COLO668 (cell line): ENCODE measurements at regions not wholly inside any gene's neighbourhood (a gene's known extent, or its start where the extent isn't known, plus 50 kb on each side); places are given as distances from the start of the nearest gene placed in this dataset.
A peak's percentile ranks its signal among the peaks of the same experiment; 100 is the strongest.

Experiments used
- DNase-seq: peaks from one replicate; lab custom pipeline; 2025; ENCODE audit not compliant: unreplicated experiment; lab: John Stamatoyannopoulos, UW

DNA sequence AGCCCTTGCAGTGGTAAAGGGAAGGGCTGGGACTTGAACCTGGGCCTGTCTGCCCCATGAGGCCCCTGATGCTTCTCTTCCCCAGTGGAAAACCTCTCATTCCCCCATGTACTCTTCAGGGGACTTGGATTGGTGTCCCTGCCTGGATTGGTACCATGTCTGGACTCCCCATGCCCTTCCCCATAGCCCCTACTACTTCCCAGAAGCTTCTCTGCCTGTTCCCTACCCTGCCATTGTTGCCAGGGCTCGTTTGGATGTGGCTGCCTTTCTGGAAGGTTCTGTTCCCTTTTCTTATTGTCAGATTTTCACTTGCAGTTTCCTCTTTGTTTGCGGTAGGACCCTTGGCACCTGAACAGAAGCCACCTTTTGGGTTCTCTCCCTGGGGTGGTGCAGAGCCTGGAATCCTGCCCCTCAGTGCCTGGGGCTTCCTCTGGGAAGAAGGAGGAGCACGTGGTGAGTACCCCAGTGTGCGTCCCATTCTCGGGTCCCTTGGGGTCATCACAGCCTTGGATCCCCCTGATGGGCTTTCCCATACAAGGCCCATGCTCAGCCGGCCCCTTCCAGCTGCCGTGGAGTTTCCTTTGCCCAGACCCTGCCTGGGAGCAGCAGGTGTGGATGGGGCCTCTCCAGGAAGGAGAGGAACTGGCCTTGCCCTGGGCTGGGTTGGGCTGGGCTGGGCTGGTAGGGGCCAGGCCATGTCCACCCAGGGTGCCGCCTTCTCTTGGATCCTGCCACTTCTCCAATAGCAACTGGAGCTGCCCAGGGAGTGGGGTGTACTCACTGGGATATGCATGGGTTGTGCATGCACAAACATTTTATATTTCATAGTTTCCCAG is 281.1 kb downstream of the PTPRU start:
- no peak for DNase-seq

DNA sequence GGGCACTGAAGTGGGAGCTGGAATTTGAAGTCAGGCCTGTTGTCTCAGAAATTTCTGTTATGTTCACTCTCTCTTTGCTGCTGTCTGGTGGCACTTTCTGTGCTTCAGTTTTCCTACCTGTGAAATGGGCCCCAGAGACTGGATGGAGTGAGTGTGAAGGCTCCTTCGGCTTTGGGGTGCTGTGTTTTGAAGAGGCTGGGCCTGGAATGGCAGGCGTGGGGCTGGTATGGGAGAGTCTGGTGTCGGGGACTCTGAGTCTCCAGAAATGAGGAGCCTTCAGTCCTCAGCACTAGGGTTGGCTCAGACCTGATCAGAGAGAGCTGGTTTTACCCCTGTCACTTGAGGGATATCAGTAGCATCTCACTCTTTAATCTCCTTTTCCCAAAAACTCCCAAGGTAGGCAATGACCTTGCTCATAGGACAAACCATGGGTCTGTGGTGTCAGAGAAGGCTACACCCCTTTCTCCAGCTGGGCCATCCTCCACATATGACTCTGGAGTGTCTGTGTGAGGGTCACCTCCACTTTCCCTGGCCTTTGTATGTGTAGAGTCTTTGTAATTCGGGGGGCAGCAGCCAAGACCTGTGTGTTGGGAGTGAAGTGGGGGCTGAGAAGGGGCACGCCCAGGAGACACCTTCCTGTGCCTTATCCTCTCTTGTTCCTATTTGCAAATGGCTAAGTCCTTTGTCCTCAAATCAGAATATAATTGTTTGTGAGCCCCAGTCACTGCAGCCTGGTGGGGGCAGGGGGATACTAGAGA is 279.9 kb downstream of the PTPRU start:
- DNase-seq, result no peak

- no peak for DNase-seq
These were observed 279.0 kb downstream of the PTPRU start for GRCh38 chr1:29515170-29515955.

DNA sequence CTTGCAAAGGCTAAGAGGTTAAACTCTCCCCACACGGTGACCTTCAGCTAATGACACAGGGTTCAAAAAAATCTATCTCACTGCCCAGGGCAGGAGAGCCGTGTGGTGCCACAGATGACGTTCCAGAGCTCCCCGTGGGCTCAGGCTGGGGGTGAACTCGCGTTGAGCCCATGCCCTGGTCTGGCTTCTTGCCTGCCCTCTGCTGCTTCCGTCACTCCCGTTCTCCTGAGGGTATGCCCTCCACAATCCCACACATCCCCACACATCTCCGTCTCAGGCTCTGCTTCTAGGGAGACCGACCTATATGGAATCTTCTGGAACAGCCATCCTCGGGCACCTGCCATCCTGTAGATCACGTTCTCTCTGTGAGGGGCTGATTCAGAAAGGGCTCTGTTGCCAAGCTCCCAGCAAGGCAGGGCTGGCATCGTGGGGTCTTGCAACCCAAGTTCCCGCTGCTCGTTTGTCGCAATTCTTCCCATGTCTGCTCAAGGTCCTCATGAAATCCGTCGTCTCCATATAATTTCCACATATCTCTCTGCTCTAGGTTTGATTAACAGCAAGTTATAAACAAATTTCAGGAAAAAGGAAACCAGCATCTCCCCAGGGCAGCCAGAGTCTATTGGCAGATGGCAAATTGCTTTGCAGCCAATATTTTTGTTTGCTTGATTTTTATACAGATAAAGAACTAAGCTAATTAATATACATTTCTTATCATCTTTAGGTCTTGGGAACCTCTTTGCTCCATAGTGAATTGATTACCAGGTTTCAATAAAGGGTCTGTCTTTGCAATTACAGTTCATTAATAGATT is 278.2 kb downstream of the PTPRU start:
- DNase-seq, result no peak

GRCh38 chr1:29513357-29513756 is 277.0 kb downstream of the PTPRU start:
- peak; percentile 66 for DNase-seq

DNA sequence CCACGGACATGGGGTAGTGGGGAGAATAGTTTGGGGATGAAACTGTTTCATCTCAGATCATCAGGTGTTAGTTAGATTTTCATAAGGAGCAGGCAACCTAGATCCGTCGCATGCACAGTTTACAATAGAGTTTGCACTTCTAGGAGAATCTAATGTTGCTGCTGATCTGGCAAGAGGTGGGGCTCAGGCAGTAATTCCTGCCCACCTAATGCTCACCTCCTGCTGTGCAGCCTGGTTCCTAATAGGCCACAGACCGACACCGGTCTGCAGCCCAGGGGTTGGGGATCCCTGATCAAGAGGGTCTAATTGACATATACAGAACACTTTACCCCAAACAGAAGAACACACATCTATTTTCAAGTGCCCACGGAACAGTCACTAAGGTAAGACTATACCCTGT is 275.1 kb downstream of the PTPRU start:
- DNase-seq, result no peak

GRCh38 chr1:29508458-29509107 is 272.3 kb downstream of the PTPRU start:
- DNase-seq, result no peak

- no peak for DNase-seq
These were observed 270.4 kb downstream of the PTPRU start for GRCh38 chr1:29506678-29507225.

- DNase-seq, result no peak
These were observed 269.4 kb downstream of the PTPRU start for GRCh38 chr1:29505532-29506220.

DNA sequence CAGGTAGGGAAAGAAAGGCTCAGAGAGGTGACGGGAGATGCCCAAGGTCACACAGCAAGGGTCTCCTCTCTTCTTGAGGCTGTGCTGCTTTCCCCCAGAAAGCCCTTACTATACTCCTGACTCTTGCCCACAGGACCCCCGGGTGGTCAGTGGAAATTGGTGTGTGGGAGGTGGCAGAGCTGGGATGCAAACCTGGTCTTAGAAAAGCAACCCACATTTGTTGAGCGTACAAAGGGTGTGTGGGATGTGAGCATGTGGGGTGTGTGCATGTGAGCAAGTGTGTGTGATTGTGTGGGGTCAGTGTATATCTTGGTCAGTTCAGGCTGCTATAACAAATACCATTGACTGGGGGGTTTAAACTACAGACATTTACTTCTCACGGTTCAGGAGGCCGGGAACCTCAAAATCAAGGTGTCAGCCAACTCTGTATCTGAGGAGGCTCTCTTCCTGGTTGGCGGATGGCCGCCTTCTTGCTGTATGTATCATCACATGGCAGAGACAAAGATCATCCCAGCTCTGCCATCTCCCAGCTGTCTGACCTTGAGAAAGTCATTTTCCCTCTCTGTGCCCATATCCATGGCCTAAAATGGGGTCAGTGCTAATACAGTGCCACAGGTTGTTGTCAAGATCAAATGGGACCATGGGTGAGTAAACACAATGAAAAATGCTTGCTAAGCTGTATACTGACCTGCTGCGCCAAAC is 268.5 kb downstream of the PTPRU start:
- DNase-seq, result no peak

DNA sequence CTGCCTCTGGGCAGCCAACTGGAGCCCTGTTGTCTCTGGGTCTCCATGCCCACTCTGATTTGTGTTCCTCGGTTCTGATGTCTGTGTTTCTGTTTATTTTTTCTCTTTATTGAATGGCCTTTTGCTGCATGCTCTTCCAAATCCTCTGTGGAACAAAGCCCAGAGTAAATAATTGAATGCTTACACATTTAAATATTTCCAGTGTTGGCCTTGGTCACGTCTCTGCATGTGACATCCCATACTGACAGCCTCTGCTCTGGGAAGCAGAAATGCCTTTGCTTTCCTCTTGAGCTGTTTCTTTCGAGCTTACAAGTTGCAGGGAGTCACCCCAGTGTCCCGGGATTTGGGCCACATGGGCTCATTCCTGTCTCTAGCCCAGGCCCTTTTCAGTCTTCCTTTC is 267.9 kb downstream of the PTPRU start:
- peak; percentile 53 for DNase-seq

GRCh38 chr1:29502911-29503840 is 266.9 kb downstream of the PTPRU start:
- peak; percentile 97 for DNase-seq

GRCh38 chr1:29502225-29502910 is 266.0 kb downstream of the PTPRU start:
- peak; percentile 73 for DNase-seq

DNA sequence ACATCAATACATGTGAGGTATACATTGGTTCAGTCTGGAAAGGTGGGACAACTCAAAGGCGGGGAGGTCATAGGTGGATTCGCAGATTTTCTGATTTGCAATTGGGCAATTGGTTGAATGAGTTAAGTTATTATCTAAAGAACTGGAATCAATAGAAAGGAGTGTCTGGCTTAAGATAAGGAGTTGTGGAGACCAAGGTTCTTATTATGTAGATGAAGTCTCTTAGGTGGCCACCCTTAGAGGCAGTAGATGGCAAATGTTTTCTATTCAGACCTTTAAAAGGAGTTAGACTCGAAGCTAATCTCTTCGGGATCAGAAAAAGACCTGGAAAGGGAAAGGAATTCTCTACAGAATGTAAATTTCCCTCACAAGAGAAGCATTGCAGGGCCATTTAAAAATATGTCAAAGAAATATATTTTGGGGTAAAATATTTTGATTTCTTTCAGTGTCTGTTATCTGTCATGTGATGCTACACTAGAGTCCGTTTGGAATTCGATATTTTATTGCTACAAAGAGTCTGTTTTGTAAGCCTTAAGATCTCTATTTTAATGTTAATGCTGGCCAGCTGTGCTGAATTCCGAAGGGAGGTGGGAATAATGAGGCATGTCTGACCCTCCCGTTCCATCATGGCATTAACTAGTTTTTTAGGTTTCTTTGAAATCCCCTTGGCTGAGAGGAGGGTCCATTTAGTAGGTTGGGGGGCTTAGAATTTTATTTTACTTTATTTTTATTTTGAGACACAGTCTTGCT is 265.1 kb downstream of the PTPRU start:
- DNase-seq, result no peak

GRCh38 chr1:29500651-29501050 is 264.3 kb downstream of the PTPRU start:
- DNase-seq, result no peak

- DNase-seq, result no peak
These were observed 263.7 kb downstream of the PTPRU start for GRCh38 chr1:29500041-29500440.
